HG02973 (cell line): ENCODE measurements at regions not wholly inside any gene's neighbourhood (a gene's known extent, or its start where the extent isn't known, plus 50 kb on each side); places are given as distances from the start of the nearest gene placed in this dataset.
"Not testable (repeated sequence)": the region's sequence is repeated elsewhere in the genome, so short reads cannot be mapped to it uniquely, and the experiment has no call there.

Experiments used
- ATAC-seq: cut with Tn5 transposase; IDR thresholded peaks from one replicate; pipeline ENCODE4 v1.9.1; 2021; ENCODE audit warnings: moderate library complexity; ENCODE audit not compliant: unreplicated experiment

GRCh38 chr12:43193096-43193495 is 358.9 kb downstream of the ADAMTS20 start:
- ATAC-seq: not testable (repeated sequence)

DNA sequence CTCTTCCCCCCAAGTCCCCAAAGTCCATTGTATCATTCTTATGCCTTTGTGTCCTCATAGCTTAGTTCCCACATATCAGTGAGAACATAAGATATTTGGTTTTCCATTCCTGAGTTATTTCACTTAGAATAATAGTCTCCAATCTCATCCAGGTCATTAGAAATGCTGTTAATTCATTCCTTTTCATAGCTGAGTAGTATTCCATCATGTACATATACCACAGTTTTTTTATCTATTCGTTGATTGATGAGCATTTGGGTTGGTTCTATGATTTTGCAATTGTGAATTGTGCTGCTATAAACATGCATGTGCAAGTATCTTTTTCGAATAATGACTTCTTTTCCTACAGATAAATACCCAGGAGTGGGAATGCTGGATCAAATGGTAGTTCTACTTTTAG is 359.6 kb downstream of the ADAMTS20 start:
- ATAC-seq: not testable (repeated sequence)

DNA sequence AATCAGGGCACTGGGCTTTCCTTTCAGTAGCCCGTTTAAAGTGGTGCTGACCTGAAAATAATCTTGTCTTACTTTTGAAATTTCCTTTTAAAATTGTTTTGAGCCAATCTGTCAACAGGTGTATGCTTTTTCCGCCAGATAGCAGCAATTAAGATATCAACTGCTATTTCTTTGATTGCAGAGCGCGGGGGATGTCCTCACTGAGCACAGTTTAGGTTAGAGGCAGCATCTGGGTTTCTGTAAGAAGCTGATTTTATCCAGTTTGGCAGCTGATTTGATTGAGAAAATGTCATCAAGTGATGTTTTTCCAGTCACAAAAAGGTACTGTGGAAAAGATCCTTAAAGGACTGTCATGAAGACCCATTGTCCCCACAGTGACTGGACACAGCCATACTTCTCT is 371.8 kb downstream of the ADAMTS20 start:
- ATAC-seq: no peak

GRCh38 chr12:43179486-43179885 is 372.5 kb downstream of the ADAMTS20 start:
- ATAC-seq: no peak

GRCh38 chr12:43177276-43177675 is 374.7 kb downstream of the ADAMTS20 start:
- ATAC-seq: no peak

DNA sequence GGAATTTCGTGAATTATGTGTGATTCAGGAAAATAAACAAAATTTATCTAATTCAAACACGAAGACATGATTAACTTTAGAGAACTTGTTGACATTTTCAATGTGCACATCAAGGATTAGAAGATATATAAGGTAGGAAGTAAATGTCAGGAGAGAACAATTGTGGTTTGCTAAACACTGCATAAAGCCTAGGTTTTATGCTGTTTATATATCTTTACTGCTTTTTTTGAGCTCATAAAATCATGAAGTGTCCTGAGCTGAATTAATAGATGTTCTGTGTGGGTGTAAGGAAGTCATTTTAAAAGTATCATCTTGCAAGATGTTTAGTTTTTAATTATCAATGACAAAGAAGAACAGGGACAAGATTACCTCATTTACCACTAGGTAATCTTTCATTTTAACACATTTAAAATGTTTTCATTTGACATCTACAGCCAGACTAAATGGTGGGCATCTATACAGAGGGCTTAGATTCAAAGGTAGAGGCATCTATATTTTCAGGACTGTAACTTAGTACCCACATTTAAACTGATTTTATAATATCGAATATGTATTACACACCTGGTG is 382.8 kb downstream of the ADAMTS20 start:
- ATAC-seq: no peak

DNA sequence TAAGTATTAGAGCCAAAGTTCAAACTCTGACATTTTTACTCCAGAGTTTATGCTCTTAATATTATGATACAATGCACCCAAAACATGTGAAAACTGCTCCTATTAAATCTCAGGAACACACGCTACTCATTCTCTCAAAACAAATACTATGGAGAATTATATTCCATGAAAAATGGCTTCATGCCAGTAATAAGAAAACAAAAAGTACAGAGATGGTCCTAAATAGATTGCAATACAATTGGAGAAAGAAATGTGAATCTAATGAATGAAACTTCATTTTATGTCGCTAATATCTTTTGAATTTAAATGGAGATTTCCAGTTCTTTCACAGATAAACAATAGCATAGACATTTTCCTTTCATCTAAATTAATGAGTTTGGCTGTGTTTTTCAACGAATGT is 384.3 kb downstream of the ADAMTS20 start:
- ATAC-seq: no peak

GRCh38 chr12:43165351-43165750 is 386.7 kb downstream of the ADAMTS20 start:
- ATAC-seq: no peak

DNA sequence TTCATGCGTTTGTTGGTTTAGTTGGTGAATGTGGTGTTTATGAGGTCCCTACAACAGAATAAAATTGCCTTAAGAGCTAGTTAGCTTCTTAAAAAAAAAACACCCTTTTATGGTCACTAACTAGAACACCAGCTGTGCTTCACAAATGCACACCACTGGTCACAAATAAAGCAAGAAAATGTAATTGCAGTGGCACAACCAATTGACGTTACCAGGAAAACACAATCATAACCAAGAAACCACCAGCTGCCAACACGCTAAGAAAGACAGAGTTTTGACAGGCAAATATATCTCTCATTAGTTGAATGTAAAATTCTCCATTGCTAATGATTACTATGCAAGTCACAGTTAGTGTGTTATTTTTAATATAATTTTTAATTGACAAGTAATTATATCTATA is 389.9 kb downstream of the ADAMTS20 start:
- ATAC-seq: no peak

GRCh38 chr12:43159506-43159905 is 392.5 kb downstream of the ADAMTS20 start:
- no peak for ATAC-seq

DNA sequence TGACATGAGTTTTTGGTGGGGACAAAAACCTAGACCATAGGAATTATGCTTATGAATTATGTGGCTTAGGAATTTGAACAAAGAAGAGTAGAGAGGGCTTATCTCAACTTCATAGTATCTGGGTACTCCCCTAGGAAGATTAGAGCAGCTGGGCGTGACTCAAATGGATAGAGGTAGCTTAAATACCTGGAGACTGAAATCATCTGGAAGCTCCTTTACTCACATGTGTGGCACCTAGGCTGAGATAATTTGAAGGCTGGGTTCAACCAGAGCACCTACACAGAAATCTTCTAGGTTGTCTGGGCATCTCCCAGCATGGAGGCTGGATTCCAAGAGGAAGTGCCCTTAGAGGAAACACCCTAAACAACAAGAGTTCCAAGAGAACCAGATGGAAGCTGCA is 393.9 kb downstream of the ADAMTS20 start:
- ATAC-seq: no peak

DNA sequence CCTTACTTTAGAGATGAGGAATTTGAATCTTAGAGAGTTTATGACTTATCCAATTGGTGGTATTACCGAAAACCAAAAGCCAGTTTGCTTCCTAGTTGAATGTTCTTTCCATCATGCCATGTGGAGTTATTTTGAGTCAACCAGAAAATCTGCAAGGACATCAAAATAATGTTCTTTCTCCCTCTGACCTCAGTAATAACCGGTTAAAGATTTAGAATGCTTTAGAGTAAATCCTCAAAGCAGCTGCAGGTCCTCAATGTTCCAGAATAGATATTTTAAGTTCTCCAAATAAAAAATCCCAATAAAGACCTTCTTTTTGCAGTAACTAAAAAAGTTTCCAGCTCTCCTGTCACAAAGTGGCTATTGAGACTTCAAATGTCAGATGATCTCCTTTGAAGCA is 396.6 kb downstream of the ADAMTS20 start:
- ATAC-seq: no peak

DNA sequence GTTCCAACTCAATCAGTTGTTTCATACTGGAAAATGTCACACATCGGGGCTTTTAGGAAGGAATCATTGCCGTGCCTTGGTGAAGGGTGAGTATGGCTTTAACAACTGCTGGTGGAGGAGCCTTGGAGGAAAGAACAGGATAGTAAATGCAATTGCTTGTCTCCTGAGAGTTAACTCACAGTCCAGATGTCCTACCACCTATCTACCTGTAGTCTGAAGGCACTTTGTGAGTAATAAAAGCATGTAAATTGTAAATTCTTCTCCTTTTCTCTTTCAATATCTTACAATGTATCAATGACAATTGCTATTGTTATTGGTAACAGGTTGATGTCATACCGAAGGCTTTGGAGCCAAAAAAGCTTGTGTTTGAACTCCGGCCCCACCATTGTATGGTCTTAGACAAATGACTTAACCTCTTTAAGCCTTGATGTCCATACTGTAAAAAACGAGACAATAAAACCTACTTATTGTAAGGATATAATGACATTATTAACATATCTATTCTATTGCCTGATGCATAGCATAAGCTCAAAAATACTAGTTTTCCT is 397.4 kb downstream of the ADAMTS20 start:
- no peak for ATAC-seq

GRCh38 chr12:43151441-43151981 is 400.5 kb downstream of the ADAMTS20 start:
- no peak for ATAC-seq

DNA sequence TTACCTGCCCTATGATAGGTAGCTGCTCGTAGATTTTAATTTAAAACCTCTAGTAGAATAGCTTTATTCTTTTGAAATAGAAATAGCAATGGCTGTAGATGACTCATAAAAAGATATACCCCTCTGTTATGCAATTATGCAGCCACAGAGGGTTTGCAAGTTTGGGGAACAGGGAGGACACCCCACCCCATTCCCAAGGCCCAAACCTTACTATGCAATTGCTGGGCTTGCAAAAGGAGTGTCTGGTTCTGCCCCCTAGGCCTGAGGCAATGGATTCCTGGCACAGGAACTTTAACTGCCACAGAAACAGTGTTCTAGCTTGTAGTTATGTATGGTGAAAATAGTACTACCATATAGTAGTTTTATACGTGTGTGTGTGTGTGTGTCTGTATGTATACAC is 403.3 kb downstream of the ADAMTS20 start:
- no peak for ATAC-seq

DNA sequence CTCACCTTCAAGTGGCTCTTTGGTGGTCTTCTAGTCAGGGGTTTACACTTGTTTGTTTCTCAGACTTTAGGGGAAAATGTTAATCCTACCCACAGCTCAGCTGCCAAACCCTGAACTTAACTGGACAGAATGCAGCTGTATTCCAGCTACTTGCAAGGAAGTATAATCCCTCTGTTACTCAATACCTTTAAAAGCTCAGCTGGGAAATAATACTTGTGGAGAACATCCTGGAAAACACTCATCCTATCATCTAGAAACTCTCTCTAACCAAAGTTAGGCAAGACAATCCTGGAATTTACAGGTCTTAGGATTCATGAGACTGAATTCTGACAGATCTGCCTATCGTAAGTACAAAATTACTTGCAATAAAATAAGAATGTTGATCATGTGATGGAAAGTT is 404.1 kb downstream of the ADAMTS20 start:
- no peak for ATAC-seq

- no peak for ATAC-seq
These were observed 406.5 kb downstream of the ADAMTS20 start for GRCh38 chr12:43145481-43145880.

DNA sequence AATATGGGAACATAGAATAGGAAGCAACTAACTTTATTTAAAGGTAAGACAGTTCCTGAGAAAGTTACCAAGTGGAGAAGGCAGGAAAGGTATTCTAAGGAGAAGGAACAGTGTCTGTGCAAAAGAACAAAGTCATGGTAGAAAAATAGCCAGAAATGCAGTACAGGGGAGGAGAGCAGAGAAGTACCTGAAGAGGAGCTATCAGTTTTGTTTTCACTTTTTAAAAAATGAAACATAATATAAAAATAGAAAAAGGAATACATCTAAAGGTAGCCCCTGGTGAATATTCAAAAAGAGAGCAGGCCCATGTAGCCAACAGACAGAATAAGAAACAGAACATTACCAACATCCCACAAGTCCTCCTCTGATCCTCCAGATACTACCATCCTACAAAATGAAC is 408.7 kb downstream of the ADAMTS20 start:
- no peak for ATAC-seq

- no peak for ATAC-seq
These were observed 419.7 kb downstream of the ADAMTS20 start for GRCh38 chr12:43132291-43132690.

DNA sequence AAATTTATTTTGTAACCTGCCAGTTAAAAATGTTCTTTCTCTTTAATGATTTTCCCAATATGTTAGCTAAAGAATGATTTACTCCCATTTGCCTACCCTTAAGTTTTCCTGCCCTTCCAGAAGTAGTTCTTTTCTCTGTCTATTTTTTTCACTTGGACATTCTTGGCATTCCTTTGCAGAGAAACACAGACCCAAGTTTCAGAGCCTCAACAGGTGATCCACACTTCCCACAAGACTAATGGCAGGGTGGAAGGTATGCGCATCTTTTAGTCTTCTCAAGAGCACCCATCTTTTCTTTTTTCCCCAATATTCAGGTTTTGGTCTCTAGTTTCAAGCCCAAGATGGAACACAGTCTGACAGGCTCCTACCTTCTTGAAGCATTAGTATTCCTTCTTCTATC is 420.7 kb downstream of the ADAMTS20 start:
- no peak for ATAC-seq

- no peak for ATAC-seq
These were observed 424.0 kb downstream of the ADAMTS20 start for GRCh38 chr12:43127886-43128549.

DNA sequence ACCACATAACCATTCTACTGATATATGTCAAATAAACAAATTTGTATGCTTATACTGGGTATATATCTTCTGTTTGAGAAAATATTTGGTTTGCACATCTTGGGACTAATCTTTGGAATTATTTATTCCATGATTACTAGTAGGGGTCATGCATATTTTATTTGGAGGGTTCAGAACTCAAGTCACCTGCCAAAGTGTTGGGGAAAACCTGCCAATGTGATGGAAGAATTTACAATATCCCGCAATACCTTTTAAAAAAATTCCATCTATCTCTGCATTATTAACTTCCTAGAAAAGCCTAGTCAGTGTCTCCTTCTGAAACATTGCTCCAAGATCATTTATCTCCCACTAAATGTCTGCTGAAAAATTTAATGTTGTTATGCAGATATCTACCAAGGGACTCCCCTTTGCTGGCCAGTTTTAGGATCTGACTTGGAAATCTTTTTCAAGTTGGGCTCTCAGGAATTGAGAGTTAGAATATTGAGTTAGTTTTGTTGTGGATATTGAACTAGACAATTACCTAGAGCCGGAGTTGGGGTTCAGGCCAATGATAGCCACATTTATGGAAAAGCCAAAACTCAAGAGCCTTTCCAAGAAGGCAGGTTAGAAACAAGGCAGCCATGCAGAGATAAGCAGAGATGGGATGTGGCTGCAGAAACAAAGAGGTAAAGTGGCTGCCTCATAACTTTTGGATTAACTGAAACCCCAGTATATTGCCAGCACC is 425.2 kb downstream of the ADAMTS20 start:
- no peak for ATAC-seq
